ENCODE measurements at regions not wholly inside any gene's neighbourhood (a gene's known extent, or its start where the extent isn't known, plus 50 kb on each side); places are given as distances from the start of the nearest gene placed in this dataset.

- TF ChIP-seq CTCF (IDR thresholded peaks at IDR 0.05) (no peak), POLR2A (IDR thresholded peaks at IDR 0.05) (no peak), POLR2AphosphoS5 (IDR thresholded peaks at IDR 0.05; ENCODE audit: insufficient read depth in 1 of 2, low read depth in 1 of 2) (no peak)
These were observed 870.2 kb downstream of the CBLN2 start for GRCh38 chr18:71673954-71674353.
